Subcutaneous abdominal adipose tissue (tissue), 5 donors: ENCODE measurements at regions not wholly inside any gene's neighbourhood (a gene's known extent, or its start where the extent isn't known, plus 50 kb on each side); places are given as distances from the start of the nearest gene placed in this dataset.

ENCODE experiments used
- H3K27ac ChIP-seq: one replicate; pipeline ENCODE4 v1.7.0; 2013; ENCODE audit warnings: low read depth, mild to moderate bottlenecking, inconsistent platforms, low read length, moderate library complexity
- H3K27me3 ChIP-seq, 5 donors: one replicate each; pipeline ENCODE4 v1.7.0; 2013; ENCODE audit warnings: low read length in 5 of 5, inconsistent platforms in 1 of 5; ENCODE audit not compliant: control insufficient read depth in 5 of 5, insufficient read depth in 4 of 5
- H3K36me3 ChIP-seq, 5 donors: one replicate each; pipeline ENCODE4 v1.7.0; 2013; ENCODE audit warnings: low read length in 5 of 5; ENCODE audit not compliant: control insufficient read depth in 5 of 5, insufficient read depth in 5 of 5
- H3K4me1 ChIP-seq, 5 donors: one replicate each; pipeline ENCODE4 v1.7.0; 2013; ENCODE audit warnings: low read length in 5 of 5, mild to moderate bottlenecking in 3 of 5, moderate library complexity in 1 of 5; ENCODE audit not compliant: control insufficient read depth in 5 of 5, insufficient read depth in 5 of 5
- H3K4me3 ChIP-seq, 5 donors: one replicate each; pipeline ENCODE4 v1.7.0; 2013; ENCODE audit warnings: low read length in 5 of 5, low read depth in 1 of 5
- H3K9ac ChIP-seq, 5 donors: one replicate each; pipeline ENCODE4 v1.7.0; 2013; ENCODE audit warnings: low read length in 5 of 5, mild to moderate bottlenecking in 4 of 5, moderate library complexity in 3 of 5
- H3K9me3 ChIP-seq, 5 donors: one replicate each; pipeline ENCODE4 v1.7.0; 2013; ENCODE audit warnings: low read length in 5 of 5; ENCODE audit not compliant: control insufficient read depth in 5 of 5
- donor health status: healthy.
- donor health status: healthy.
- donor health status: healthy.
- donor health status: healthy.
- donor health status: healthy.

GRCh38 chr9:90449213-90449925 lies 193.3 kb downstream of the DIRAS2 start:
- H3K27ac ChIP-seq: no peak overlapping the region
- H3K4me3 ChIP-seq: no peak overlapping the region
- H3K36me3 ChIP-seq: no peaks in the 10 kb centered on the region
- H3K9ac ChIP-seq: no peak overlapping the region
- peaks cover 0 to 3% (median 0%) of the 10 kb centered on the region in 5 donors for H3K9me3 ChIP-seq
- peaks cover 0 to 10% (median 0%) of the 10 kb centered on the region in 5 donors for H3K27me3 ChIP-seq
- H3K4me1 ChIP-seq: no peaks in the 10 kb centered on the region

DNA sequence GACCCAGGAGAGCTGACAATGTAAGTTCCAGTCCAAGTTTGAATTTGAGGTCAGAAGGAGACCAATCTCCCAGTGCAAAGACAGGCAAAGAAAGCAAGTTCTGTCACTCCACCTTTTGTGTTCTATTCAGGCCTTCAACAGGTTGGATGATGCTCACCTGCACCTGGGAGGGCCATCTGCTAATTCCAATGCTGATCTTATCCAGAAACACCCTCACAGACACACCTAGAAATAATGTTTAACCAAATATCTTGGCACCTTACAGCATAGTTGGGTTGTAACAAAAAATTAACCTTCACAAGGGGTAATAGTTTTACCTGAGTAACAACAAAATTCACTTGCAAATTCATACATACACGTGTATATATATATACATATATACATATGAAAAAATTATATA lies 190.8 kb downstream of the DIRAS2 start:
- H3K9me3 ChIP-seq: peaks cover 0 to 3% (median 0%) of the 10 kb centered on the region in 5 donors
- no peak overlapping the region for H3K27ac ChIP-seq
- no peaks in the 10 kb centered on the region for H3K36me3 ChIP-seq
- H3K4me1 ChIP-seq: no peaks in the 10 kb centered on the region
- H3K4me3 ChIP-seq: no peak overlapping the region
- peaks cover 0 to 8% (median 0%) of the 10 kb centered on the region in 5 donors for H3K27me3 ChIP-seq
- H3K9ac ChIP-seq: no peak overlapping the region

DNA sequence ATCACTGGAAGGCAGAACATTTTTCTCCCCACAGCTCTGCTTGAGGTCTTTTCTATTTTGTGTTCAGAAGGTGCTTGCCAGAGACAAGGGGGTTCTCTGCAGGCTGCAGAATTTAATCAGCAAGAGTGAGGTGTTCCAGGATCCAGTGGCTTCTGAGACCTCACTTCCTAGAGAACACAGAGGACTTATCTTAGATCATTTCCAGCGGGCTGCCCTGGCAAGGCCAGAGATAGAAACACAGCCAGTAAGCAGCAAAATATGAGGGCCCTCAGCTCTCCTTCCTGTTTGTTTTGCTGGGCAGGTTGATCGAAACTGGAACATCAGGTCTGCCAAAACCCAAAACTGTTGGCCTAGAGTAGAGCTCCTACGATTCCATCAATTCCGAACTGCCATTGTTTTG lies 187.3 kb downstream of the DIRAS2 start:
- Histone ChIP-seq H3K4me3 (no peak overlapping the region), H3K36me3 (no peaks in the 10 kb centered on the region), H3K4me1 (no peaks in the 10 kb centered on the region), H3K9me3 (peaks cover 0 to 3% (median 0%) of the 10 kb centered on the region in 5 donors), H3K9ac (no peak overlapping the region), H3K27me3 (no peaks in the 10 kb centered on the region), H3K27ac (no peak overlapping the region)

DNA sequence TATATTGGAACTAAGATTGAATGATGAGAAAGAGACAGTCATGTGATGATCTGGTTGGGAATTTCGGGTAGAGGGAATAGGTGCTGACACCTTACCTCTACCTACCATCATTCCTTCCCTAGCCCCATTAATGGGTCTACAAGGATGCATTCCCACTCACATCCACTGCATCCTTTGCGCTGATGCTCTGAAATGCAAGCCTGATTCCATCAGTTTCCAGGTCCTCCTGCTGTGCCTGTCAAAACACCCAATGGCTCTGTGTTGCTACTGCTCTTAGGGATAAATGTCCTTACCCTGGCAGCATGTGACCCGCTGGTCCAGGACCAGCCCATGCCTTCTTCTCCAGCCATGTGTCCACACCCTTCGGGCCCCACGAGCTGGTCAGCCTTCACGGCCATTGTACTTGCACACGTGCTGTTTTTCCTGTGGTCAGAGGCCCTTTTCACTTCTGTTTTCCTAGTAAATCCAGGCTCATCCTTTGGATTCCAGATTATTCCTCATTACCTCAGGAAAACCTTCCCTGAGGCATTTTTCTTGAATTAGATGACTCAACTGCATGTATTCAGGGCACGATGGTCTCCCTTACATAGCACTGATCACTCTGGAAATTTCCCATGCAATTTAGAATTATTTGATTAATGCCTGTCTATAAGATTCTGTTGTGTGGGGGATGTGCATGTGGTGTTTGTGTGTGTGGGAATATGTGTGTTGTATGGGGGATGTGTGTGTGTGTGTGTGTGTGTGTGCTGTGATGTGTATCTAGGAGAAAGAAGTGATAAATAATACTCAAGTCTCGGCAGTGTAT lies 185.0 kb downstream of the DIRAS2 start:
- H3K9me3 ChIP-seq: peaks cover 0 to 3% (median 0%) of the 10 kb centered on the region in 5 donors
- H3K36me3 ChIP-seq: no peaks in the 10 kb centered on the region
- no peak overlapping the region for H3K9ac ChIP-seq
- H3K27me3 ChIP-seq: no peaks in the 10 kb centered on the region
- H3K27ac ChIP-seq: no peak overlapping the region
- no peak overlapping the region for H3K4me3 ChIP-seq
- H3K4me1 ChIP-seq: no peaks in the 10 kb centered on the region

- Histone ChIP-seq H3K27me3 (no peaks in the 10 kb centered on the region), H3K4me1 (no peaks in the 10 kb centered on the region), H3K27ac (no peak overlapping the region), H3K9ac (no peak overlapping the region), H3K4me3 (no peak overlapping the region), H3K9me3 (peaks cover 0 to 3% (median 0%) of the 10 kb centered on the region in 5 donors), H3K36me3 (no peaks in the 10 kb centered on the region)
Measured at GRCh38 chr9:90458485-90458884, 184.1 kb downstream of the DIRAS2 start.

GRCh38 chr9:90459321-90459720 lies 183.3 kb downstream of the DIRAS2 start:
- Histone ChIP-seq H3K4me3 (no peak overlapping the region), H3K27me3 (no peaks in the 10 kb centered on the region)

GRCh38 chr9:90460220-90460619 lies 182.4 kb downstream of the DIRAS2 start:
- no peak overlapping the region for H3K4me3 ChIP-seq
- H3K9me3 ChIP-seq: peaks cover 0 to 3% (median 0%) of the 10 kb centered on the region in 5 donors
- no peaks in the 10 kb centered on the region for H3K4me1 ChIP-seq
- H3K27ac ChIP-seq: no peak overlapping the region
- no peak overlapping the region for H3K9ac ChIP-seq
- no peaks in the 10 kb centered on the region for H3K36me3 ChIP-seq
- H3K27me3 ChIP-seq: no peaks in the 10 kb centered on the region

More at GRCh38 chr9:90459321-90459720, 183.3 kb downstream of the DIRAS2 start:
- peaks cover 0 to 3% (median 0%) of the 10 kb centered on the region in 5 donors for H3K9me3 ChIP-seq
- no peaks in the 10 kb centered on the region for H3K4me1 ChIP-seq
- H3K9ac ChIP-seq: no peak overlapping the region
- H3K36me3 ChIP-seq: no peaks in the 10 kb centered on the region
- no peak overlapping the region for H3K27ac ChIP-seq

GRCh38 chr9:90464978-90465377 lies 177.6 kb downstream of the DIRAS2 start:
- Histone ChIP-seq H3K36me3 (no peaks in the 10 kb centered on the region), H3K27ac (no peak overlapping the region), H3K27me3 (no peaks in the 10 kb centered on the region)

DNA sequence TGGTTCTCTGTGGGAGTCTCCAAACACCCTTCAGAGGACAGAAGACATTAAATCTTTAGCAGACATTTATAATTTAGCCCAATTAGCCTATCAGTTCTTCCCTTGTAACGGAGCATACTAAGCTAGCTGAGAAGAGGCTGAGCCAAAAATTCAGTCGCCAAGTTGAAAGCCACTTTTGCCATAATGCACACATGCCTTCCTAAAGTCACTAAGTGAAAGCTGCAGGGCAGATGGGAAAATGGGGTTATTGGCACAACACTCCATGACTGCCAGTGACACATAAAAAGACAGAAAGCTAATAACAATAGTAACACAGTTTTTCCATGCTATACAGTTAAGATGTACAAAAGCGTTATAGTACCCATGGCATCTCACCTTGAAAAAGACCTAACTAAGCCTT lies 176.2 kb downstream of the DIRAS2 start:
- Histone ChIP-seq H3K9ac (no peak overlapping the region), H3K4me1 (no peaks in the 10 kb centered on the region), H3K36me3 (no peaks in the 10 kb centered on the region), H3K4me3 (no peak overlapping the region), H3K27ac (no peak overlapping the region), H3K9me3 (peaks cover 0 to 3% (median 0%) of the 10 kb centered on the region in 5 donors), H3K27me3 (peaks cover 0 to 3% (median 0%) of the 10 kb centered on the region in 5 donors)

More at GRCh38 chr9:90464978-90465377, 177.6 kb downstream of the DIRAS2 start:
- H3K9ac ChIP-seq: no peak overlapping the region
- no peak overlapping the region for H3K4me3 ChIP-seq
- H3K9me3 ChIP-seq: peaks cover 0 to 3% (median 0%) of the 10 kb centered on the region in 5 donors
- no peaks in the 10 kb centered on the region for H3K4me1 ChIP-seq

DNA sequence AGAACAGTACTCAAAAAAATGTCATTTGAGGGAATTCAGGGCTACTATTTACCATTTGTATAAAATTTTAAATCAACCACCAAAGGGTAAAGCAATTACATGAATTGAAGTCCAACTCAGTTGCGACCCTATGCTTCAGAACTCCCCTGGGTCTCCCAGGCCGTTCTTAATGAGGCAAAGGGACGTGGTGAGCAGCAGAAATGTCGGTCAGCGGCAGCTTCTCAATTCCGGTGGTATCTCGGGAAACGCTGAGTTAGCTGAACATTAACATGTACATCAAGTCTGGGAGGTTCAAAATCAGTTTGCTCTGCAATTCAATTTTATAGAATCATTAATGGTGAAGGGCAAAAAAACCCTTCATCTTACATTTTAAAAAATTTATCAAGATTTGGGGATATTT lies 173.2 kb downstream of the DIRAS2 start:
- peaks cover 0 to 4% (median 0%) of the 10 kb centered on the region in 5 donors for H3K27me3 ChIP-seq
- H3K4me1 ChIP-seq: no peaks in the 10 kb centered on the region
- no peak overlapping the region for H3K27ac ChIP-seq
- no peak overlapping the region for H3K4me3 ChIP-seq
- no peak overlapping the region for H3K9ac ChIP-seq
- H3K9me3 ChIP-seq: no peaks in the 10 kb centered on the region
- H3K36me3 ChIP-seq: no peaks in the 10 kb centered on the region
